Posterior vena cava (tissue), 2 donors: ENCODE measurements at regions not wholly inside any gene's neighbourhood (a gene's known extent, or its start where the extent isn't known, plus 50 kb on each side); places are given as distances from the start of the nearest gene placed in this dataset.

Experiments
- DNase-seq: peaks from one replicate; pipeline ENCODE4 v3.0.0-alpha.2; 2020; ENCODE audit warnings: low spot score
- intact Hi-C, 2 donors: fragments of 100-400 bp; cut with DNase I; formaldehyde crosslinking; loops; one replicate each; pipeline versions ENCODE4 v1.14.1 to v1.14.2; 2022 to 2023
- donor health status: DM: yes; HTN: yes; CAD: no.
- donor health status: DM: yes; HTN: yes; CAD: no.

DNA sequence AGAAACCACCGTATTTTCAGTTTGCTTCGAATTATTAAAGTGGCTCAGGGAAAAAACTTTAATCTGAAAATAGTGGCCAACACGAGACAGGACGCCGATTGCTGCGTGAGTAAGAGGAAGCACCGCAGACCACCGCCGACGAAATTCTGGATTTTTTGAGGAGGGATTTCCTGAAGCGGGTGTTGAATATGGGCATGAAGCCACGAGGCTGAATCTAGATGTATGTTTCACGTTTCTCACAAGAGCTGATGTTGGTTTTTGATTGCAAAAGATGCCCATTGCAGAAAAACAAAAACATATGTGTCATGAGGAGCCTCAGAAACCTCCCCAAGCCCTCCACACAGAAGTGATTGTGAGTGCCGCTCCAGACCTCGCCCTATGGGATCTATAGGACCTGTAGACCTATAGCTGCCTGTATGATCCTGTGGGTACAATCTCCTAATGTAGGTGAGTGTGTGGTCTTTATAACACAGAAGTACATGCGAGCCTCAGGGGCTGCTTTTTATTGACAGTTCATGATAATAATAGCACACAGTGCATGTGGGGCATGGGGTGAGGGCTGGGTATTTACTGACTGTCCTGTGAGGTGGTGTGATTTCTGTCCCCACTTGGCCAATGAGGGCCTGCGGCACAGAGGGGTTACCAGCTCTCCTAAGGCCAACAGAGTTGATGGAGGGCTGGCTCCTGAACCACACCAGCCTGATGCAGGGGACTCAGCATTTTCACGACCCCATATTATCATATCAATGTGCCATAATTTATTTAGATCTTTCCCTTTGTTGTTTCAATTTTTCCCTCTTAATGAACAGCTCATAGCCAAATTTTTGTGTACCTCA, 243.9 kb downstream of the DLL1 start:
- peak; percentile 48 for DNase-seq

DNA sequence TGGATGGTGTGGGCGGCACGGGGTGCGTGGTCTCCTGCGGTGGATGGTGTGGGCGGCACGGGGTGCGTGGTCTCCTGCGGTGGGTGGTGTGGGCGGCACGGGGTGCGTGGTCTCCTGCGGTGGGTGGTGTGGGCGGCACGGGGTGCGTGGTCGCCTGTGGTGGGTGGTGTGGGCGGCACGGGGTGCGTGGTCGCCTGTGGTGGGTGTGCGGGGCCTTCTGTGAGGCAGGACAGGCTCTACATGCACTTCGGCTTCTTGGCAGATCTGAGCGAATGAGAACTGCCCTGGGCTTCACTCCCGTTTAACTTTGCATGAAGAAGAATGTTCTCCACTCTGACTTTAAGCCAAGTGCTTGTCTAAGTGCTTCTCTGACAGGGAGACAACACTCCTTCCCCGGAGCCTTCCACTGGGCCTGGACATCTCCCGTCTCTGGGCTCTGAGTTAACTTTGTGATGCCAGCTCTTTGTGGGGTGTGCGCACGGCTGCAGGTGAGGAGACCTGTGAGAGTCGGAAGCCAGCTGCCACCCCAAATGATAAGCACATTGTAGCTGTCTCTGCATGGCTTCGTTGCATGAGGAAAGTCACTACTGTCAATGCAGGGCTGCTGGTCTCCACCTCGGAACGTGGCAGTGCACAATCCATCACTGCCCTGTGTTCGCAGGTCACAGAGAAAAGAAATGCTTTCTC, 244.8 kb downstream of the DLL1 start:
- DNase-seq = peak; percentile 53

More for the DNA sequence above, 243.9 kb downstream of the DLL1 start:
- intact Hi-C loops = loop anchor here in 1 of 2 donors (1.0 kb wide), 1 partner anchor 44 kb away; no protein-coding TSS in a partner anchor

DNA sequence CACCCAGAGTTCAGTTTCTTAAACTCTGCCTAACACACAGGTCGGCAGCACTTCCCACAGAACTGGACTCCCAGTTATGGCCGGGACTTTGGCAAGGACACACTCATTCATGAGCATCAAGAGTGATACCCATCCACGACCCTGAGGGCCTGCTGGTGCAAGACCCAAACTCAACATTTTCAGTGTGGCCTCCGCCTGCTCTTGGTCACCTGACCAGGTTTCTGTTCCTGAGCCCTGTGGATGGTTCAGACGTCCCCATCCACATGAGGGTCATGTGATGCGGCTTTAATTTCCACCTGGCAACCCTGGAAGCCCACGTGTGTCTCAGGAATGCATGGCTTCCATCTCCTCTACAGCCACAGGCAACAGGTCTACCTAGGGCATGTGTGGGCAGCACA, 245.3 kb downstream of the DLL1 start:
- intact Hi-C loops = no loop called here
- peak; percentile 62 for DNase-seq

More for the DNA sequence above, 244.8 kb downstream of the DLL1 start:
- intact Hi-C loops = loop anchor here in 1 of 2 donors (1.0 kb wide), 1 partner anchor 43 kb away; no protein-coding TSS in a partner anchor

DNA sequence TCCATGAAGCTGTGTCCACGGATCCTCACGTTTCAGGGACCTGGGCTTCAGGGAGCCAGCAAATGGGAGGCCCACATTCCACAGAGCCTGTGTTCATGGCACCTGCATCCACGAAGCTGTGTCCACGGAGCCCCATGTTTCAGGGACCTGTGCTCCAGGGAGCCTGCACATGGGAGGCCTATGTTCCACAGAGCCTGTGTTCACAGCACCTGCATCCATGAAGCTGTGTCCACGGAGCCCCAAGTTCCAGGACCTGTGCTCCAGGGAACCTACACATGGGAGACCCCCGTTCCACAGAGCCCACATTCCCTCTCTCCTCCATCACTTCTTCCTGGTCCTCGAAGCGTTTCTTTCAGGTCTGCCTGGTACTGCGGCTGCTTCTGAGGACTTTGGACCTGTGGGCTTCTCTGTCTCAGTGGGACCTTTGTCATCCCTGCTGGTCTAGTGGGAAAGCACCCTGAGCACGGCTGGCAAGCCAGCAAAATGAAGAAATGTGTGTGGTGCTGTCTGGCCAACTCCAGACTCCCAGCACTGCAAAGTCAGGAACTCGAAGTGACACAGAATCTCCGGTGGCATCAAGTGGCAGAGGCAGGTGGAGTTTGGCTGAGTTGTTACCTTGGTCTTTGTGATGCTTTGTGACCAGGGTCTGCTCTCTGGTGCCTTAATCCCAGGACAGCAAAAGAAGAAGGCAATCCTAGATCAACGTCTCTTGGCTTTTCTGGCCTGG, 245.9 kb downstream of the DLL1 start:
- peak; percentile 50 for DNase-seq
- intact Hi-C loops = loop anchor here in 1 of 2 donors (5.0 kb wide), 1 partner anchor 2003 kb away; no protein-coding TSS in a partner anchor

DNA sequence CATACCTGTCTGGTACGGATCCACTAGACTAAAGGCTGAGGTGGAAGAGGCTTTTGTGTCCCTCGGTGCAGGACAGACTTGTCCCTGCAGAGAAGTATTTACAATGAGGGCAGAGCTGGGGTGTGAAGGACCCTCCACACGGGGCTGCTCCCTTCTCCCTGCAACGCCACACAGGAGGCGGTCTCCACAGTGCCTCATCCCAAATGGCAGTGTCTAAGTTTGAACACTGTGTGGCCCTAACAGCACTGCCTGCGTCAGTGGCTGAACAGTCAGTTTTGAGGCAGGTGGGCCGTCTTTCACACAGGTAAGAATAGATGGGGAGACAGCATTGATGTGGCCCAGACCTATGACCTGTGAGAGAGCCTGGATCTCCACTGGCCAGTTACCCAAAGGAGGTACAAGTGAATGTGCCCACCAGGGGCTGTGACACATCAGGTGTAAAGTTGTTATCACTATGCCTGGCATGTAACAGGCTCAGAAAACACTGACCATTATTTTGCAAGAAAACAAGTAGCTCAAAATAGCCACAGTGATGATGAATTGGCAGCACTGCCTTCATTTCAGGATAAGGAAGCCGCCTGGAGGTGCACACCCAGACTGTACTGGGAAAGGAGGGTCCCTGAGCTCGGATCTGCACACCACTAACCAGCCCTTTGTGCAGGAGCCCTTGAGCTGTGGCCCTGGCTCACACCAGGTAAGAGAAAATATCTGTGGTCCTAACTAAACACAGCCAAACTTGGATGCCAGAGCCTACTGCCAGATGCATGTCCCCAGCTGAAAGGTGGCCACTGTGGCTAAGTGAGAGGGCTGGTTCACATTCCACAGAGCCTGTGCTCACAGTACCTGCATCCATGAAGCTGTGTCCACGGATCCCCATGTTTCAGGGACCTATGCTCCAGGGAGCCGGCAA, 246.7 kb downstream of the DLL1 start:
- intact Hi-C loops = loop anchor here in 1 of 2 donors (5.0 kb wide), 1 partner anchor 2002 kb away; no protein-coding TSS in a partner anchor

DNA sequence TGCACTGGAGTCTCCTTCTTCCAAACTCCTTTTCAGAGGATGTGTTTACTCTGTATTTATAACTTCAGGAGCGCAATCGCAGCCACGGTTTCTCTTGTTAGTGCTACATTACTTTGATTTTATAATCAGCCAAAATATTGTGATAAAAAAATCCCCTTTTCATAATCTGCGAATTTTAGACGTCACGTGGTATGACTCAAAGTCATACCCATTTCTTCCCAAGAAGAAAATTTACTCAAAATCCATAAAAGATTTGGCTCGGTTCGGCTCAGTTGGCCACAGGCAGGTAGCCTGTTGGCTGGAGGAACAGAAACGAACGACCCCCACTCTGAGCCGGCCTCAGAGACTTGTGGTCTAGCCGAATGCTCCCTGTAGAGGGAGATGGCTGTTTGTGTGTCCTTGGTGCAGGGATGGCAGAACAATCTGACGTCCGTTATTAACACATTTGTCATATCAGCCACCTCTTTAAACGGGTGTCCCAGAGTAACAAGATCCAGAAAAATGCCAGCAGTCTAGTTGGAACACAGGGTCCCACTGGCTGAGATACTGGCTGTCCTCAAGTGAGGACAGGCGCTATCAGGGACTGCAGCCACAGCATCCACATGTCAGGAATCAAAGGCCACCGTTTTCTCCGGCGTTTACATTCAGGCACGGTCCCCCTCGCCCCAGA, 247.6 kb downstream of the DLL1 start:
- intact Hi-C loops = loop anchor here in 1 of 2 donors (5.0 kb wide), 1 partner anchor 2001 kb away; no protein-coding TSS in a partner anchor
- peak; percentile 40 for DNase-seq

More for the DNA sequence above, 246.7 kb downstream of the DLL1 start:
- peak; percentile 58 for DNase-seq

DNA sequence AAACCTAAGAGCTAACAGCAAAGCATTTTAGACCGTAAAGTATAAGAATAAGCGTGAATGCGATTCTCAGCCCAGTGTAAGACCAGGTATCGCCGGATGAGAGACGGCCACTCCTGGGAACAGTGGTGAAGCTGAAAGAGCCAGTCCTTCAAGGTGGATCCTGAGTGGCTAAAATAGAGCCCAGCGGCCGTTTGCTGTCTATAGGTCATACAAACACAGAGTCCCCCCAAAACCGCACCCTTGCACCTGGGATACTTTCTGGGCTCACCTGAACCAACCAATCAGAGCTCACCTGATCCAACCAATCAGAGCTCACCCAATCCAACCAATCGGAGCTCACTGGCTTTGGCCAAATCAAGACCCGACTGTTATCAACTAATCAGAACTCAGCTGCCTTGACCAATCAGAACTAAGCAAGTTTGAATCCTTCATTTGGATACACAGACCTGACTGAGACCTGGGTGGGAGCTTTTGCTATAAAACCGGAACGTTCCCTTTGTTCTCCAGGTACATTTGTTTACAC, 248.2 kb downstream of the DLL1 start:
- intact Hi-C loops = loop anchor here in 1 of 2 donors (5.0 kb wide), 1 partner anchor 2000 kb away; no protein-coding TSS in a partner anchor
- peak; percentile 68 for DNase-seq

DNA sequence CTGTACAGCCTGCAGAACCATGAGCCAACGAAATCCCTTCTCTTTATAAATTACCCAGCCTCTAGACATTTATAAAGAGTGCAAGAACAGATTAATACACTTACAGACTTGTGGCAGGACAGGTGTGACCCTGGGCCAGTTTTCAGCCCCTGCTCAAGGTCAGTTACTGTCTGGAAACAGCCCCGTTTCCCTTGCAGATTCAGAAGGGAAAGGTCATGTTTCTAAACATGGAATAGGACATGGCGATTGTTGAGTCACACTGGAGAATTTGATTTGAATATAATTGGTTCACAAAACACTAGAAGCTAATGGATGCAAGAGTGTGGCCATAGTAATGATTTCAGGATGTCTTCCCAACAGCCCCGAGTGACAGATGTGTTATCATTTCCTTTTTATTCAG, 248.8 kb downstream of the DLL1 start:
- no peak for DNase-seq
- intact Hi-C loops = loop anchor here in 1 of 2 donors (5.0 kb wide), 1 partner anchor 2000 kb away; no protein-coding TSS in a partner anchor

DNA sequence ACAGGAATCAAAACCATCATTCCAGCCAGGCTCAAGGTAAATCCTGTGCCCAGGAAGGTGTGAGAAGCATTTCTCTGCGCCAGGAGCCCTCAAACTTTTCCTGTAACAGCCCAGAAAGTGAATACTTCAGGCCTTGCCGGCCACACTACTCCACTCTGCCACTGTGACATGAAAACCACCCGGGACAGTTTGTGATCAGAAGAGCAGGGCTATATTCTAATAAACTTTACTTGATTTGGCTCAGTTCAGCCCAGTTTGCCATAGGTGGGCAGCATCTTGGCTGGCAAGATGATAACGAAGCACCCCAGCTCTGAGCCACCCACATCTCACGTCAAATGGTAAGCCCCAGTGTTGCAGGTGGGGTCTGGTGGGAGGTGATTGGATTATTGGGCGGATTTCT, 249.4 kb downstream of the DLL1 start:
- DNase-seq = peak; percentile 12
- intact Hi-C loops = loop anchor here in 1 of 2 donors (5.0 kb wide), 1 partner anchor 1999 kb away; no protein-coding TSS in a partner anchor

DNA sequence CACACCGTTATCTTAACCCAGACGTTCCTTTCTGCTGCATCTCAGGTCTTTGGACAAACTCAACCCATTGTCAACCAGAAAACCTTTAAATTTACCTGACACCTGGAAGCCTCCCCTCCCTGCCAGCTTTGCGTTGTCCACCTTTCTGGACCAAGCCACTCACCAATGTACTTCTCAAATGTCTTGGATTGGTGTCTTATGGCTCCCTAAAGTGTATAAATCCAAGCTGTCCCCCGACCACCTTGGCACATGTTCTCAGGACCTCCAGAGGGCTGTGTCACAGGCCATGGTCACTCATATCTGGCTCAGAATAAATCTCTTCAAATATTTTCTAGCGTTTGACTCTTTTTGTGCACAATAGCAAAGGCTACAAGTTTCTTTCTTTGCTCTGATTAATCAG, 250.0 kb downstream of the DLL1 start:
- intact Hi-C loops = loop anchor here in 1 of 2 donors (5.0 kb wide), 1 partner anchor 1999 kb away; no protein-coding TSS in a partner anchor

DNA sequence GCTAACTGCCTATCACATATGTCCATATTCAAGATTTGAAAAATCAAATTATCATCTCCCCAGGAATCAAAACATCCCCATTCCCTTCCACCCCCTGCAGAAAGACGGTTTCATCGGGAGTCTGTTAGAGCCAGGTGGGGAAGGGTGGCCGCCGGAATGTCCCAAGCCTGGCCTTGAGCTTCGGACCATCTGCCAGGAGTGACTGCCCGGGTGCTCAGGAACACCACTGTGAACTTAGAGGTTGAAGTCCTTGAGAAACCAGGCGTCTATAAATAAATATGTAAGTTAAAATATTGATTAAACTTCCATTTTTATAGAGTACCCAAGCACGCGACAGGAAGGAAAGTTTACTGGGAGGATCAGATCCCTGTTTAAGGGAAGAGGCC, 250.8 kb downstream of the DLL1 start:
- intact Hi-C loops = loop anchor here in 1 of 2 donors (5.0 kb wide), 1 partner anchor 1998 kb away; no protein-coding TSS in a partner anchor
- DNase-seq = peak; percentile 65

More for the DNA sequence above, 250.0 kb downstream of the DLL1 start:
- DNase-seq = peak; percentile 14

DNA sequence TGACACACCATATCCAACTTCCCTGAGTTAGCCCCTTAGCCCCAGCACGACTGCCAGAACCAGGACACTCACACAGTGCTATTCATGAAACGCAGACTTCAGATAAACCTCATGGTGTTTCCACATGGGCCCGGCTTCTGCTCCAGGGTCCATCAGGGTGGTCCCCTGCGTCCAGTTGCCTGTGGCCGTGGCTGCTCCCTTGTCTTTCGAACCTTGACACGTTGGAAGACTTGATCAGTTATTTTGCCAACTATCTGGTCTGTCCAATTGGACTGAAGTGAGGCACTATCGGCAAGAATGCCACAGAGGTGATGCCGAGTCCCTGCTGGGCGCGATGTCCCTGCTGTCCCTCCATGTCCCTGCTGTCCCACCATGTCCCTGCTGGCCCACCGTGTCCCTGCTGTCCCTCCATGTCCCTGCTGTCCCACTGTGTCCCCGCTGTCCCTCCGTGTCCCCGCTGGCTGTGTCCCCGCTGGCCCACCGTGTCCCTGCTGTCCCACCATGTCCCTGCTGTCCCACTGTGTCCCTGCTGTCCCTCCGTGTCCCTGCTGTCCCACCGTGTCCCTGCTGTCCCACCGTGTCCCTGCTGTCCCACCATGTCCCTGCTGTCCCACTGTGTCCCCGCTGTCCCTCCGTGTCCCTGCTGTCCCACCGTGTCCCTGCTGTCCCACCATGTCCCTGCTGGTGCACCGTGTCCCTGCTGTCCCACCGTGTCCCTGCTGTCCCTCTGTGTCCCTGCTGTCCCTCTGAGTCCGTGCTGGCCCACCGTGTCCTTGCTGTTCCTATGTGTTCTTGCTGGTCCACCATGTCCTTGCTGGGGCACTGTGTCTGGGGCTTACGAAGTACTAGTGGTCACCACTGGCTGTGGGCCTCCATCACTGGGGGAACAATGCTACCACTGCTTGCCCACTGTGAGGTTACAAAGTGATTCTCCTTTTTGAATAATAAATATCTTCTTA, 251.4 kb downstream of the DLL1 start:
- DNase-seq = peak; percentile 57
- intact Hi-C loops = loop anchor here in 1 of 2 donors (5.0 to 10.0 kb wide), 2 partner anchors 1685 to 1997 kb away; no protein-coding TSS in a partner anchor

DNA sequence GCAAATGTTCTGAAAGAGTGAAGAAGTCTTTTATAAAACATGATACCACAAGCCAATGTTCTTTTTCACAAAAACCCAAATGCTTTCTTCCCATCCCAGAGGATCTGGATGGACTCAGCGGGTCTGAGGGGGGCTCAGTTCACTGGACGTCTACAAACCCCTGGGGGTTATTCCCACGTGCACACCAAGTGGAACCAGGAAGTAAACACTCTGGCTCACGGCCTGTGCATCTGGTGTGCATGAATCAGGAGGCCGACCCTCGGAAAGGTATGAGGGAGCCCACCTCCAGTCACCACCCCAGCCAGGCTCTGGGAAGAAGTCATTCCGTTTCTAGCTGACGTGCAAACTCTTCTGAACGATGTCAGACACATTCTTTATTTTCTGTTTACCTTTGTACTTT, 252.2 kb downstream of the DLL1 start:
- intact Hi-C loops = loop anchor here in 1 of 2 donors (10.0 kb wide), 1 partner anchor 1684 kb away; no protein-coding TSS in a partner anchor
- DNase-seq = peak; percentile 20

DNA sequence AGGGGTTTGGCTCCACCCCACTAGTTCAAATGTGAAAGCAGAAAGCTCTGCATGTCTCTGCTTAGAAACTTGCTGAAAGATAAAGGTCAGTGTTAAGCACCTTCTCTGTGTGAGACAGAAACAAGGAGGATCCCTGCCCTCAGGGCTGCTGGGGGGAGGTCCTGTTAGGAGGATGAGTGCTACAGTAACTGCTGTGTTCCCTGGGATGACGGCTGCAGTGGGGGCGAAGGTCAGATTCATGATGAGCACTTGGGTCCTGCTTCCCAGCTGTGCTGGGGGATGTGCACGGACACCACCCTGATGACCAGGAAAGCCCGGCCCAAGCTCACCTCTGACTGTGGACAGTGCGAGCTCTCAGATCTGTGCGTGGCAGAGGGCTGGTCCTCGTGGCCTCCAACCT, 252.6 kb downstream of the DLL1 start:
- peak; percentile 74 for DNase-seq
- intact Hi-C loops = loop anchor here in 1 of 2 donors (10.0 kb wide), 1 partner anchor 1683 kb away; no protein-coding TSS in a partner anchor

DNA sequence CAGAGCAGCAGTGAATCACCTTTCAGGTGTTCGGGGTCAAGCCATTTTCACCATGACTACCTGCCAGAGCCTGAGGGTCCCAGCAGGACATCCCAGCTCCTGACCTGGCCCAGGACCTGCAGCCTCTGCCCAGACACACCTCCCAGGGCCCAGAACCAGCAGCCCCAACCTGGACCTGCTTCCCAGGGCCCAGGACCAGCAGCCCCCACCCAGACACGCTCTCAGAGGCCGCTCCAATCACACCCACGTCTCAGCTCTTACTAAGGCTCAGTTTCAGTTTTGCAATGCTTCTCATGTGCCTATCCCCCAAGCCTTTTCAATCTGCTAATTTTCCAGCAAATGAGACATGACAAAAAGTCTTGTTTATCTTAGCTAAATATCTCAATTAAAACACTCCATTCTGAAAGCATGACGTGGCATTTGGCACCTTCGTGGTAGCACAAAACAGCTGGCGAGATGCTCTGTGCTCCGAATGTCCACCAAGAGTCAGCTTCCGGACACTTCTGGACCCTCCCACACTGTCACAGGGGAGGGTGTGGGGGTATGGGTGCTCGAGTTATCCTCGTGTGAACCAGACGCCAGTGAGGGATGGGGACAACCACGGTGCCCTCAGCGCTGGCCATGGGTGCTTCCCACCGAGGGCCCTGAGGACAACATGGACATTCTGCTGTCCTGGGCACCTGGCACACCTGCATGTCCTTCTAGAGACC, 253.2 kb downstream of the DLL1 start:
- peak; percentile 66 for DNase-seq
- intact Hi-C loops = loop anchor here in 1 of 2 donors (10.0 kb wide), 1 partner anchor 1683 kb away; no protein-coding TSS in a partner anchor
